Sciatic nerve (tissue), 2 donors: ENCODE measurements at regions not wholly inside any gene's neighbourhood (a gene's known extent, or its start where the extent isn't known, plus 50 kb on each side); places are given as distances from the start of the nearest gene placed in this dataset.
"Not testable (repeated sequence)": the region's sequence is repeated elsewhere in the genome, so short reads cannot be mapped to it uniquely, and the experiment has no call there.

Source experiments
- ATAC-seq: fragments of 200-7000 bp; cut with Tn5 transposase; one replicate; pipeline ENCODE4 v1.9.1; 2020; ENCODE audit warnings: mild to moderate bottlenecking, moderate library complexity
- DNase-seq: peaks from one replicate; pipeline ENCODE4 v3.0.0-alpha.2; 2020; ENCODE audit warnings: low spot score
- intact Hi-C: fragments of 100-400 bp; cut with DNase I; formaldehyde crosslinking; loops from one replicate; pipeline ENCODE4 v1.14.2; 2022
- donor health status: DM: no; HTN: no; CAD: no.
- donor health status: DM: no; HTN: no; CAD: no.

DNA sequence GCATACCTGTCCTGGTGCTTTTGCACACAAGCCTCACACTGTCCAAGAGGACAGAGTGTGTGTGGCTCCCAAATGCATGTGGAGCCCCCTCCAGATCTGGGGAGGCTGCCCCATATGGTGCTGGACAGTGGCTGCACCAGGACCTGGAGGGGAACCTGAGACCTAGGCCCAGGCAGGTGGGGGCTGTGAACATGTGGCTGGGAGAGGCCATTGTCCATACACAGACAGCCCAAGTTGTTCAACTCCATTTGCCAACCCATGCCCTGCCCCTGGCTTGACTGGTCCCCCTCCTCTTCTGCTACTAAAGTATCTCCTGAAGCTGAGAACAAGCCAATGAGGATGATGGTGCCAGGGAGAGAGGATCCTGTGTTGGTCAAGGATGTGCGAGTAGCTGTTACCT is 94.0 kb downstream of the ING1 start:
- DNase-seq (no peak), ATAC-seq (no peak)
- intact Hi-C loops, result no loop called here

DNA sequence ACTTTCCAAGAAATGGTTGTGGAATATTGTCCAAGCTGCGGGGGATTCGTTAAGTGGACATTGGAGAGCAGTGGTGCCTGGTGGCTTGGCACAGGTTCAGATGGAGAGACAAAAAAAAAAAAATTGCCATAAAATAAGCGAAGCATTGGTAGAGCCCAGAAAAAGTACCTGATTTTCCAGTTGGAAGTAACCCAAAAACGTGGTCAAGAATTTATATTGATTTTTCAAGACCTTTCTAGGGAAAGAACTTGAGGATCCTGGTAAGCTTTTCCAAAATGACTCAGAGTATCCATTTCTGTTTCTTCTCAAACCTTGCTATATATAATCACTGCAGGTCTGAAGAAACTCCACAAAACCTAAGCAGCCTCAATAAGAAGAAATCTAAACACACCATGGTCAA is 94.6 kb downstream of the ING1 start:
- intact Hi-C loops, result no loop called here
- DNase-seq (no peak), ATAC-seq (no peak)

DNA sequence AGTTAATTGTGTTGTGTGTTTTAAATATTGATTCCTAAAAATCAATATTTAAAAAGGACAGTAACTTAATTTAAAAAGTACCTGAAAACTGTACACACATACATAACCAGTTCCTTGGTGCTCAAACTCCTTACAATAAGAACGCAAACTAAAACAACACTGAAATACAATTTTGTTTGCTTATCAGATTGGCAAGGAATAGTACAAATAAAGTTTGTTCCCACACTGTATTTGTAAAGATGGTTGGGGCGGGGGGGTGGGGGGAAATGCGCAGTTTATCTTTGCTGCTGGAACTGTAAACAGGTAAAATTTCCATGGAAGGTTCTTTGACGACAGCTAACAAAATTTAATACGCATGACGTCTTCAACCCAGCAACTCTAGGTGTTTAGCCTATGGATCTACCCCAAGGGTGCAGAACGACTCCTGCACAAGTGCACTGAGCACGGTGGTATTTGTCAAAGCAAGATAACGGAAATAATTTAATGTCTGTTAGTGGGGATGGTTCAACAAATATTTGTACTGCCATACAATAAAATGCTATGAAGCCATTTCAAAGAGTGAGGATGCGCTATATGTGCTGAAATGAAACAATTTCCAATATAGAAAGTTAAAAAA is 96.5 kb downstream of the ING1 start:
- ATAC-seq (no peak), DNase-seq (no peak)
- intact Hi-C loops, result no loop called here

DNA sequence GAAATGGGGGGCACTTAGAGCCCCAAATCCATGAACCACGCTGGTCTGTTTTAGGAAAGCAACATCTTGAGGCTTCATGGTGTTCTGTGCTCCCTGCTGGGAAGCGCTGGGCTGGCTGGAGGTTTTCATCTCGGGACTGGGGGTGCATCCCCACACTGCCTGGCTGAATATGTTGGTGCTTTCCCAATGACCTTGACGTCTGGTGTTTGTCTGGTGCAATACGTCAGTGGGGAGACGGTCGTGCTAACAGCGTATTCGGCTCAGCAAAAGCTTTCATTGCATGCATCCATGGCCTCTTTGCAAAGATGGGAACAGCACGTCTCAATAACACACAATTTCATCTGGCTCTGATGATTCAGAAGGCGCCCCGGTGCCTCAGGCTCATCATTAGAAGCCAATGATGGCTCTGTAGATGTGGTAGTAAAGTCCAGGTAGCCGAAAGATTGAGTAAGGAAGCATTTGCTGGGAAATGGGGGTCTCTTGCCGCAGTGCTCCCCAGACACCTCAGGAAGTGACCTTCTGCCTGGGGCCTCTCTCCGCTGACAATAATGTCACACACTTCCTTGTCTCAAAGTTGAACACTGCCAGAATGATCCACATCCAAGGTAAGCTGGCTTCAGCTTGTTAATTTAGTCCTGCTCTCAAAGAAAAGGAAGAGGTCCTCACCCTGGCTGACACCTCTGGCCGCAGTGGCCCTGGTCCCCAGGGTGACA is 97.7 kb downstream of the ING1 start:
- ATAC-seq (no peak), DNase-seq (no peak)
- intact Hi-C loops, result no loop called here

DNA sequence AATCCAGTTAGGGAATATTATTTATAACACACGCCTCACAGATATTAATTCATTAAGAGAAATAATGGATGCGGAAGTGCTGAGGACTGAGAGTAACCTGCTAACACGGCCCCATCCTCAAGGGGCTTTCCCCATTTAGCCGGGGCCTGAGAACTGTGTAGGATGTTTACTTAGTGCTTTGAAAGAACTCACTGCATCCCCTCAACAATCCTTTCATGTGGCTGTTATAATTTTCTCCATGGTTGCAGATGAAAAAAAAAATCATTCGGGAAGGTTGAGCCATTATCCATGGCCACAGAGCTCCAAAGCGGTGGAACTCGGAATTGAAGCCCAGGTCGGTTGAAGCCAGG is 98.2 kb downstream of the ING1 start:
- no peak for DNase-seq
- intact Hi-C loops, result no loop called here
- no peak for ATAC-seq

DNA sequence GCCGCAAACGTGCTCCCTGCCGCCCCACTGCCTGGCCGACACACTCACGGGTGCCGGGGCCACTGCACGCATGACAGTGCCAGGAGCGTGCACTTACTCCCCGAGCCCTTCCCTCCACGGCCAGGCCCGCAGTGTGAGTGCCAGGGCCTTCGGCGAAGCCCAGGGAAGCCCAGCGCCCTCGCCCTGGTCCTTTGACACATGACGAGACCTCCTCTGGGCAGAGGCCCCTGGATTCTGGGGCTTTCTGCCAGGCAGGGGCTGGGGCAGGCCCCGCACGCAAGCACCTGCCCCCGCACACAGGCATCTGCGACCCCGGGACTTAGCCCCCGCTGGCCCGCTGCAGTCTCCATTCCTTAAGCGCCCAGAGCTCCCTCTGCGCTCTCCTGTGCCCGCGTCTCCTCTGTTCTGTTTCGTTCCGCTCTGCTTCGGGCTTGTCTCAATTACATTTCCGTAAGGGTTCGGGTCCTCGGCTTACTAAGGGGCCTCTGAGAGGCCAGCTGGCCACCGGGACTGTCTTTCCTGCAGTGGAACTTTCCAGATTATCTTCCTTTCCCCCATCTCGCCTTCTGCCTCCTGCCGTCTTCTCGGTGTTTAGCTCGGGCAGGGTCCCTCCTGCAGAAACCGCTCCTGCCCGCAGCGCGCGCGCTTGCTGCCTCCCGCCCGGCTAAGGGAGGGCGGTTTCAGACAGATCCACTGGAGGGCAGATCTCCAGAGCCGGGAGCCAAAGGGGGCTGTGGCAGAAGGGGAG is 98.8 kb downstream of the ING1 start:
- DNase-seq, result no peak

DNA sequence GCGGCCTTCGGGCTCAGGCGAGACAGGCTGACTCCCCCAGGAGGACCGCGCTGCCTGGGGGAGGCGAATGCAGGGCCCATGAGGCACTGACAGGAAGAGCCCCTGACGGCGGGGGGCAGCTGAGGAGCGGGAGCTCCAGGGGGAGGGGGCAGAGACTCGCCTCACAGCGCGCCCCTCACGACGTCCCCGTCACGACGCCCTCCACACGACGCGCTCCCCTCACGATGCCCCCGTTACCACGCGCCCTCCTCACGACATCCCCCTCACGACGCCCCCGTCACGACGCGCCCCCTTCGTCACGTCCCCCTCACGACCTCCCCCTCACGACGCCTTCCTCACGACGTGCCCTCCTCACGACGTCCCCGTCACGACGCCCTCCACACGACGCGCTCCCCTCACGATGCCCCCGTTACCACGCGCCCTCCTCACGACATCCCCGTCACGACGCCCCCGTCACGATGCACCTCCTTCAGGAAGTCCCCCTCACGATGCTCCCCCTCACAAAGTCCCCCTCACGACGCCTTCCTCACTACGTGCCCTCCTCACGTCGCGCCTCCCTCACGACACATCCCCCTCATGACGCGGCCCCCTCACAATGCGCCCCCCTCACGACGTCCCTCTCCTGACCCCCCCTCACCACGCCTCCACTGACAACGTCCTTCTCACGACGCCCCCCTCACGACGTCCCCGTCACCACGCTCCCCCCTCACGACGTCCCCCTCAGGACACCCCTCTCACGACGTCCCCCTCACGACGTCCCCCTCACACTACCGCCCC is 99.6 kb downstream of the ING1 start:
- ATAC-seq (no peak), DNase-seq (no peak)
- intact Hi-C loops, result no loop called here

More for the DNA sequence above, 98.8 kb downstream of the ING1 start:
- ATAC-seq, result peak; percentile 80
- intact Hi-C loops, result no loop called here

DNA sequence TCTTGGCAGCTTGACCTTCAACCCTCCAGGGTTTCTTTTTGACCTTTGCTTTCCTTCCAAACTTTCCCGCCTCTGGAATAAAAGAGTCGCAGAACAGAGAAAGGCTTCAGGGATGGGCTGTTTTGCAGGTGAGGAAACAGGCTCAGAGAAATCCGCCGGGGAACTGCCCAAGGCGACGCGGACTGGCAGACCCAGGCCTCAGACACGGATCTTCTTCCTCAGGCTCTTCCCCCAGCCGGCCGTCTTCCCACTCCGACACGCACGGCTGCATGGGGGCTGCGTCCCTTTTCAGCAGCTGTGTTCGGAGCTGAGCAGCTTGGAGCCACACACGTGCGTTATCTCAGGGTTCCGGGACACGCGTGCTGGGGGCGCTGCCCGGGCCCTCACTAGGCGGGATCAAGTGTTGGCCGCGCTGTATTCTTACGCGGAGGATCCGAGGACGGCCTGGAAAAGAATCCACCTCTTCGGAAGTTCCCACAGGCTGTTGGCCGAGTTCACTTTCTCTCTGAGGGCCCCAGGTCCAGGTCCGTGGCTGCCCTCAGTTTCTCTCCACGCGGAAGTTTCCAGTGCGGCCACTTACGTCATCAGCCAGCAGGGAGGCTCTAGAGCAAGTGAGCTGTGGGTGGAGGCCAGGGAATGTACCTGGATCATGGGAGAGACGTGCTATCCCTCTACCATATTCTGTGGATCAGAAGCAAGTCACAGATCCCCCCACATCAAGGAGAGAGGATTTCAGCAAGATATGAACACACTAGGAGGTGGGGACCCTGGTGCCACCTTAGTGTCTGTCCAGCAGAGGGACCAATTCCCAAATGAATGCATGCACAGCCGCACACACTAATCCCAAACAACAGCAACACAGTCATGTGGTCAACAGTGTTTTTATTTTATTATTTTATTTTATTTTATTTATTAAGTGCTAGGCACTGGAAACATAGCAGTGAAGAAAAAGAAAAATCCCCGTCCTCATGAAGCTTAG is 100.4 kb downstream of the ING1 start:
- DNase-seq, result no peak
- no peak for ATAC-seq
- intact Hi-C loops, result no loop called here

DNA sequence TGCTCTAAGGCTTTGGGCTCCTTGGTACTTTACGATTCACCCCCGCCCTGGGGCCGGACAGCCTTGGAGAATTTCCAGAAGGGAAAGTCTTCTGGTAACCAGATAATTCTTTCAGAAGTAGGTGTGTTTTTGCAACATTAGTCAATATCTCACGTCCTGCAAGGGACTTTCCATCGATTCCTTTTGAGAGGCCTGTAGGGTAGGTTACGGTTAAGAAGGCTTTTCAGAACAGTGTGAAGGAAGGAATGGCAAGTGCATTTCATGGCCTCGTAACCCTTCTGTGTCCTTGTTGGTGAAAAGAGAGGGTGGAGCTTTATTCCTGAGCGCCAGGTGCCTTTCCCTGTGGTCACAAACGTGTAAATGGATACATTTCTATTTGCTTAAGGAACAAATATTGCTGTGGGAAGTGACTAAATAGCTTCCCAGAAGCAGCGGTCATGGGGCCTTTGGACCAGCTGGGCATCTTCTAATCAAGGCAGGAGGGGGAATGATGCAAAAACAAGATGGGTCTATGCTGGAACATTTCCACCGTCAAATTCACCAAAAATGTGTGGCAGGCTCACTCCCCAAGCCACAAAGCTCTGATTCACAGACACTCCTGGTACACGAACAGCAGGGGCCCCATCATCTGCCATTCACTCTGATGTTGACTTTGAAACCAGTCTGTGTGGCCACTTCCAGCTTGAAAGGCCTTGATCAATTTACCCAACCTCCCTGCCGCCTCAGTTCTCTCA is 99.2 kb downstream of the ANKRD10 start:
- ATAC-seq (no peak), DNase-seq (no peak)
- intact Hi-C loops, result no loop called here

DNA sequence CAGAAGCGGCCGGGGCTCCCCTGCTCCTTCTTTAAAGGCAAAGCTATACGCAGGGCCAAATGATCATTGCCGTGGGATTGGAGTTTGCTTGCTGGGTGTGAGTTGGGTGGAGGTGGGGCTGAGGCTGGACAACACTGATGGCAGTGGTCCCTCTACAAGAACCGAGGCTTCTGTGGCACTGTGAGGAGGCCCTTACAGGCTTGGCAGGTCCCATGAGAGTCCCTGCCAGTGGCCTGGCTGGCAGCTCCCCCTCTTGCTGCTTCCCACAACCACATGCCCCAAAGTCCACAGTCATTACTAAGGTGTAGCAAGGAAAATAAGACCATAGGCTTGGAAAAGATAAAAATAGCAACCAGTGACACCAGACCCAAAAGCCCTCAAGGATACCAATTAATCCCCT is 98.4 kb downstream of the ANKRD10 start:
- intact Hi-C loops, result no loop called here

DNA sequence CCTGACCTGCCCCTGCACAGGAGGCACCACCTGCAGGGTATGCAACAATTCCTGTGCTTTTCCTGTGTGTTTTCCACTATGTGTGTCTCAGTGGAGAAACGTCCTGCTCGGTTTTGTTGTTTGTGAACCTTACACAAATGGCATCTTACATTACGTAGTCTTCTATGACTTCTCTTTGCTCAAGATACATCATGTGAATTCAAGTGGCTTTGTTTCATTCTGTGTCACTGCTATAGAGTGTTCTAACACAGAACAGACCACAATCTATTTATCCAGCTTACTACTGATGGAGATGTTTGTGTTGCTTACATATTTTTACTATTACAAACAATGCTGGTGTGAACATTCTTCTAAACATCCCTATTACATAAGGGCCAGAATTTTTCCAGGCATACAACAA is 97.7 kb downstream of the ANKRD10 start:
- intact Hi-C loops, result no loop called here
- ATAC-seq, result no peak
- no peak for DNase-seq

More for the DNA sequence above, 98.4 kb downstream of the ANKRD10 start:
- DNase-seq (no peak), ATAC-seq (no peak)

DNA sequence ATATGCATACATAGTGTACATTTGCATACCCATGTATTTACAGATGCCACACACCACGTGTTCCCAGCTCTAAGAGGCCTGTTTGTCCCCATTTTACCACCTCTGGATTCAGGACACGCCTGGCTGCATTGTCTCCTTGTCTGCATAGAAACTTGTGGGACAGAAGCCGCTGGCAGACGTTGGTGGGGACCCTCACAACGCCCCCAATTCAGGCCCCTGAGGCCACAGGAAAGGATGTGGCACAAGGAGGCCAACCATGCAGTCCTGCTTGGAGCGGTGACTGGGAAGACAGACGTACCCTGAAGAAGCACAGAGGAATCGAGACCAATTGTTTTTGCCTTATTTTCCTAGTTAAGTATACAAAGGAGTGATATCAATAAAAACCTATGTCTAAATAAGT is 96.1 kb downstream of the ANKRD10 start:
- intact Hi-C loops, result no loop called here
- ATAC-seq, result no peak
- no peak for DNase-seq

DNA sequence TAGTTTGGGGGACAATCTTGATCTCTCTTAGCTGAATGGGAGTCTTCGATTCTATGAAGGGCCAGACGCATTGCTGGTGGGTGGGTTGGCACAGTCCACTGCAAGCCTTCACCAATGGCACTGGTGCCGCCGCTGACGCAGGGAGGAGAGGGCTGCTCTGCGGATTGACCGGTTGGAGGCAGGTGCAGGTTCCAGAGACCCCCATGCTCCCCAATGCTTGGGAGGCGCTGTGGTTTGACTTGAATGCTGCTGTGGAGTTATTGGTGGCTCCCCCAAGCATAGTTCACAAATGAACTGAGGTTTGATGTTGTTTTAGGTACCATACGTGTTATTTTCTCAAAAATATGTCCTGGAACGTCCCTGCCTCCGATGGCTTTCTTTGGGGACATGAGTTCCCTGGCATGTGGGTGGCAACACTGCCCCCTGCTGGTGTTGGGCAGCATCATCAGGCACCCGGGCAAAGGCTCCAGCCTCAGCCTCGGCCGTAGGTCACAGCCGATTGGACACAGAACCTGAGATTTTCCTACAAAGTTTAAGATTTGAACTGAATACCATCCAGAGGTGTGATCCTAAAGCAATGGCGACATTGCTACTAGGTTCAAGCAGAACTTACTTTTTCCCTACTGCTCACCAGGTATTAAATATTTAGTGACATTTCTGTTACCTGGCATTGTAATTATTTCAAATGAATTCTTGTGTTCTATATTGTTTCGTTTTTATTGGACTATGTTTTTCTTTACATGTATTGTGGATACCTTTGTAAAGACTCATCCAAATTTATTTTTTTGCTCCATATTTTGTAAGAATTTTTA is 95.5 kb downstream of the ANKRD10 start:
- intact Hi-C loops, result no loop called here
- peak; percentile 89 for DNase-seq
- peak; percentile 95 for ATAC-seq

DNA sequence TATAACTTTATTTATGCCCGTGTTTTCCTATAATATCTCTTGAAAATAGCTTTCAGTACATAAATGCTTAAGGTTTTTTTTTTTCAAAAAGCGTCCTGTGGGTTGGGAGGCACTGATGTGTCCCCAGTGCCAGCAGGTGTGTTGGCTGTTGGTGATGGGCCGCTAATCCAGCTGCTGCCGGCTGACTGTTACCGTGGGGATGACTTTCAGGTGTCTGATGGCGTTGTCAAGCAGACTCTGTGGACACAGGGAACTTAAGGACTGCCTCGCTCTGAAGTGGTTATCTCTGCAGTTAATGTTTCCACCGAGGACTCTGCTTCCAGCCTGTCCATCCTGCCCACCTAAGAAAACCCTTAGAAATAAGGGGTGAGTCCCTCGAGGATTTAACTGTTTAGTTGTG is 94.5 kb downstream of the ANKRD10 start:
- ATAC-seq (no peak), DNase-seq (no peak)
- intact Hi-C loops, result no loop called here

DNA sequence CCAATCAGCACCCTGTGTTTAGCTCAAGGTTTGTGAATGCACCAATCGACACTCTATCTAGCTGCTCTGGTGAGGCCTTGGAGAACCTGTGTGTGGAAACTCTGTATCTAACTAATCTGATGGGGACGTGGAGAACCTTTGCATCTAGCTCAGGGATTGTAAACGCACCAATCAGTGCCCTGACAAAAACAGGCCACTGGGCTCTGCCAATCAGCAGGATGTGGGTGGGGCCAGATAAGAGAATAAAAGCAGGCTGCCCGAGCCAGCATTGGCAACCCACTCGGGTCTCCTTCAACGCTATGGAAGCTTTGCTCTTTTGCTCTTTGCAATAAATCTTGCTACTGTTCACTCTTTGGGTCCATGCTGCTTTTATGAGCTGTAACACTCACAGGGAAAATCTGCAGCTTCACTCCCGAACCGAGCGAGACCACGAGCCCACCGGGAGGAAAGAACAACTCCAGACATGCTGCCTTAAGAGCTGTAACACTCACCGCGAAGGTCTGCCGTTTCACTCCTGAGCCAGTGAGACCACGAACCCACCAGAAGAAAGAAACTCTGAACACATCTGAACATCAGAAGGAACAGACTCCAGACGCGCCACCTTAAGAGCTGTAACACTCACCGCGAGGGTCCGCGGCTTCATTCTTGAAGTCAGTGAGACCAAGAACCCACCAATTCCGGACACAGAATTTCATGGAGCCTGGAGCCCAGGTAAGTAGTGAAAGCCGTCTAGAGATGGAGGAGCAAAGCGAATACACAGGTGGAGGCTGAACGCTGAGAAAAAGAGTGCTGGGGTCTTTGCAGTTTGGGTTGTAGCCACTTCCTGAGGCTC is 92.8 kb downstream of the ANKRD10 start:
- ATAC-seq, DNase-seq, intact Hi-C loops: not testable (repeated sequence)

DNA sequence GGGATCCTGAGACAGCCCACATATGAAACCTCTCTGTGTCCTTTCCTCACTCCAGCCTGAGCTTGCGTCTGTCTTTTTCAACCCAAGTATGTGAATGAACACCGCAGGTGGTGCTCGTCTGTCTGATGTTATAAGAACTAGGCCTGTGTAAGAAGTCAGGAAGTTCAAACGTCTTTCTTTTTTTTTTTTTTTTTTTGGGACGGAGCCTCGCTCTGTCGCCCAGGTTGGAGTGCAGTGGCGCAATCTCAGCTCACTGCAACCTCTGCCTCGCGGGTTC is 92.3 kb downstream of the ANKRD10 start:
- ATAC-seq (no peak), DNase-seq (no peak)
- intact Hi-C loops, result no loop called here
